Panc1 (cell line): ENCODE measurements at regions not wholly inside any gene's neighbourhood (a gene's known extent, or its start where the extent isn't known, plus 50 kb on each side); places are given as distances from the start of the nearest gene placed in this dataset.

Experiments
- ATAC-seq: fragments of 200-7000 bp; cut with Tn5 transposase; 2 replicates; pipeline ENCODE4 v1.9.1; 2020; ENCODE audit warnings: mild to moderate bottlenecking, moderate library complexity
- BruUV-seq: library from RNA; stranded (reverse); fragments of 400-500 nt; replicated peaks from 2 replicates; lab custom pipeline; 2021; lab: Mats Ljungman, UMichigan
- CTCF ChIA-PET: fragments of 300-600 bp; sonication (Branson Sonifier 250); formaldehyde crosslinking; loops from one replicate; lab custom pipeline; 2022; ENCODE audit warnings: antibody characterized with exemption; lab: Charles Lee
- POLR2A ChIA-PET: fragments of 300-600 bp; sonication (Branson Sonifier 250); formaldehyde crosslinking; loops from one replicate; lab custom pipeline; 2022; ENCODE audit warnings: antibody characterized with exemption; lab: Charles Lee
- DNase-seq: peaks from one replicate; pipeline ENCODE4 v3.0.0-alpha.2; 2010; ENCODE audit warnings: low read depth, low spot score
- H3K27ac ChIP-seq: 2 replicates; pipeline ENCODE4 v1.5.1; 2011; ENCODE audit warnings: mild to moderate bottlenecking, low read length, inconsistent platforms
- H3K27me3 ChIP-seq: fragments of 200-500 bp; sonication (Bioruptor generic); 2 replicates; pipeline ENCODE4 v1.6.0; 2014; ENCODE audit warnings: low read length, inconsistent platforms; ENCODE audit not compliant: control insufficient read depth, insufficient read depth
- H3K36me3 ChIP-seq: fragments of 200-500 bp; sonication (Bioruptor generic); 2 replicates; pipeline ENCODE4 v1.5.1; 2014; ENCODE audit warnings: inconsistent platforms, mild to moderate bottlenecking, low read length, moderate library complexity; ENCODE audit not compliant: control insufficient read depth, insufficient read depth
- H3K4me1 ChIP-seq: 2 replicates; pipeline ENCODE4 v1.5.1; 2011; ENCODE audit warnings: inconsistent platforms, mild to moderate bottlenecking, low read length, moderate library complexity; ENCODE audit not compliant: control insufficient read depth, insufficient read depth
- H3K4me3 ChIP-seq, 2 experiments: 2 replicates each; pipeline ENCODE4 v1.5.1; 2011 to 2012; ENCODE audit warnings: low read depth in 2 of 2, low read length in 2 of 2, mild to moderate bottlenecking in 2 of 2, inconsistent platforms in 1 of 2, moderate library complexity in 1 of 2
- H3K9me3 ChIP-seq: fragments of 200-500 bp; sonication (Bioruptor generic); 2 replicates; pipeline ENCODE4 v1.5.1; 2014; ENCODE audit warnings: low read depth, mild to moderate bottlenecking, inconsistent platforms, low read length, moderate library complexity; ENCODE audit not compliant: control insufficient read depth, insufficient read depth
- POLR2AphosphoS5 ChIP-seq: IDR thresholded peaks from 2 replicates; pipeline ENCODE4 v1.6.1; 2012; ENCODE audit warnings: mild to moderate bottlenecking, low read depth, low read length, moderate library complexity
- SIN3A ChIP-seq: IDR thresholded peaks from 2 replicates; pipeline ENCODE4 v1.6.1; 2012; ENCODE audit warnings: low read depth, mild to moderate bottlenecking, low read length, moderate library complexity, borderline replicate concordance; ENCODE audit not compliant: insufficient read depth
- TCF7L2 ChIP-seq: IDR thresholded peaks from 2 replicates; pipeline ENCODE4 v1.6.1; 2011; ENCODE audit warnings: mild to moderate bottlenecking, low read depth, low read length, inconsistent platforms
- in situ Hi-C: cut with HindIII; loops from 2 replicates; pipeline ENCODE4 v1.10.0; 2016; ENCODE audit warnings: low sequenced_read_pairs, low pct_unique_long_range_greater_than_20kb
- intact Hi-C: fragments of 100-400 bp; cut with micrococcal nuclease; formaldehyde crosslinking; loops from one replicate; pipeline ENCODE4 v1.10.0; 2022; ENCODE audit not compliant: unreplicated experiment
- TF ChIP-seq, protein P1 (sequence below), 2 experiments: IDR thresholded peaks; 2 replicates each; pipeline ENCODE4 v1.6.1; 2011 to 2012; ENCODE audit warnings: low read depth in 2 of 2, control low read depth in 1 of 2, low read length in 1 of 2, mild to moderate bottlenecking in 1 of 2, moderate library complexity in 1 of 2; ENCODE audit not compliant: insufficient read depth in 1 of 2
- TF ChIP-seq, protein P2 (sequence below): fragments of 450-650 bp; IDR thresholded peaks from 2 replicates; pipeline ENCODE4 v1.5.1; 2017; ENCODE audit warnings: mild to moderate bottlenecking

DNA sequence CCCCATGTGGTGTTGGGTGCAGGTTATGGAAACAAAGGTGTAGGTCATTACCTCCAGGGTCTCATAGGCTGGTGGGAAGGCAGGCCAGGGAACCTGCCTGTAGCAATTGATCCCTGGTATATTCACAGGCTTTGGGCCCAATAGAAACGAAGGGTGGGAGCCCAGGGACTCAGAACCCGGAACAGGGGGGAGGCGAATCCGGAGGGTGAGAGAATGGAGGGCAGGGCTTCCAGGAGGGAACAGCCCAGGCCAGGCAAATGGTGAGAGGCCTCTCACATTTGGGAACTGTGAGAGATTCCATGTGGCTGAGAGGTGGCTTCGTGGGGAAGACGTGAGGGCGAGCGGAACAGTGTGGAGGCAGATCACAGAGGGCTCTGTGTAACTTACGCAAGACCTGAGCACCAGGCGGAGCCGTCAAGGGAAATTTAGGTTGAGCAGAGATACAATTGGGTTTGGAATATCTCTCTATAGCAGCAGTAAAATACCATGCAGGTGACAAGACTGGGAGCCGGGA is 267.1 kb downstream of the ERMARD start:
- Histone ChIP-seq H3K4me3 (no peak overlapping the region), H3K9me3 (no peaks in the 10 kb centered on the region), H3K27ac (no peak overlapping the region), H3K27me3 (peaks cover 44% of the 10 kb centered on the region), H3K4me1 (no peaks in the 10 kb centered on the region), H3K36me3 (no peaks in the 10 kb centered on the region)
- intact Hi-C loops (no loop called here), in situ Hi-C loops (no loop called here)
- no TSS peak for BruUV-seq
- TF ChIP-seq SIN3A (no peak), POLR2AphosphoS5 (no peak), TCF7L2 (no peak)
- TF ChIP-seq, protein P1, sequence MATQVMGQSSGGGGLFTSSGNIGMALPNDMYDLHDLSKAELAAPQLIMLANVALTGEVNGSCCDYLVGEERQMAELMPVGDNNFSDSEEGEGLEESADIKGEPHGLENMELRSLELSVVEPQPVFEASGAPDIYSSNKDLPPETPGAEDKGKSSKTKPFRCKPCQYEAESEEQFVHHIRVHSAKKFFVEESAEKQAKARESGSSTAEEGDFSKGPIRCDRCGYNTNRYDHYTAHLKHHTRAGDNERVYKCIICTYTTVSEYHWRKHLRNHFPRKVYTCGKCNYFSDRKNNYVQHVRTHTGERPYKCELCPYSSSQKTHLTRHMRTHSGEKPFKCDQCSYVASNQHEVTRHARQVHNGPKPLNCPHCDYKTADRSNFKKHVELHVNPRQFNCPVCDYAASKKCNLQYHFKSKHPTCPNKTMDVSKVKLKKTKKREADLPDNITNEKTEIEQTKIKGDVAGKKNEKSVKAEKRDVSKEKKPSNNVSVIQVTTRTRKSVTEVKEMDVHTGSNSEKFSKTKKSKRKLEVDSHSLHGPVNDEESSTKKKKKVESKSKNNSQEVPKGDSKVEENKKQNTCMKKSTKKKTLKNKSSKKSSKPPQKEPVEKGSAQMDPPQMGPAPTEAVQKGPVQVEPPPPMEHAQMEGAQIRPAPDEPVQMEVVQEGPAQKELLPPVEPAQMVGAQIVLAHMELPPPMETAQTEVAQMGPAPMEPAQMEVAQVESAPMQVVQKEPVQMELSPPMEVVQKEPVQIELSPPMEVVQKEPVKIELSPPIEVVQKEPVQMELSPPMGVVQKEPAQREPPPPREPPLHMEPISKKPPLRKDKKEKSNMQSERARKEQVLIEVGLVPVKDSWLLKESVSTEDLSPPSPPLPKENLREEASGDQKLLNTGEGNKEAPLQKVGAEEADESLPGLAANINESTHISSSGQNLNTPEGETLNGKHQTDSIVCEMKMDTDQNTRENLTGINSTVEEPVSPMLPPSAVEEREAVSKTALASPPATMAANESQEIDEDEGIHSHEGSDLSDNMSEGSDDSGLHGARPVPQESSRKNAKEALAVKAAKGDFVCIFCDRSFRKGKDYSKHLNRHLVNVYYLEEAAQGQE (IDR thresholded peaks at IDR 0.05; ENCODE audit: insufficient read depth in 1 of 2, low read depth in 2 of 2, low read length in 1 of 2) = no peak
- TF ChIP-seq, protein P2, sequence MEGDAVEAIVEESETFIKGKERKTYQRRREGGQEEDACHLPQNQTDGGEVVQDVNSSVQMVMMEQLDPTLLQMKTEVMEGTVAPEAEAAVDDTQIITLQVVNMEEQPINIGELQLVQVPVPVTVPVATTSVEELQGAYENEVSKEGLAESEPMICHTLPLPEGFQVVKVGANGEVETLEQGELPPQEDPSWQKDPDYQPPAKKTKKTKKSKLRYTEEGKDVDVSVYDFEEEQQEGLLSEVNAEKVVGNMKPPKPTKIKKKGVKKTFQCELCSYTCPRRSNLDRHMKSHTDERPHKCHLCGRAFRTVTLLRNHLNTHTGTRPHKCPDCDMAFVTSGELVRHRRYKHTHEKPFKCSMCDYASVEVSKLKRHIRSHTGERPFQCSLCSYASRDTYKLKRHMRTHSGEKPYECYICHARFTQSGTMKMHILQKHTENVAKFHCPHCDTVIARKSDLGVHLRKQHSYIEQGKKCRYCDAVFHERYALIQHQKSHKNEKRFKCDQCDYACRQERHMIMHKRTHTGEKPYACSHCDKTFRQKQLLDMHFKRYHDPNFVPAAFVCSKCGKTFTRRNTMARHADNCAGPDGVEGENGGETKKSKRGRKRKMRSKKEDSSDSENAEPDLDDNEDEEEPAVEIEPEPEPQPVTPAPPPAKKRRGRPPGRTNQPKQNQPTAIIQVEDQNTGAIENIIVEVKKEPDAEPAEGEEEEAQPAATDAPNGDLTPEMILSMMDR = no peak
- ChIA-PET POLR2A (no interaction called here), CTCF (no interaction called here)
- DNase-seq (no peak), ATAC-seq (no peak)

- CTCF ChIA-PET = no interaction called here
These were observed 266.3 kb downstream of the ERMARD start for GRCh38 chr6:170017603-170018320.

More at GRCh38 chr6:170017603-170018320, 266.3 kb downstream of the ERMARD start:
- in situ Hi-C loops = no loop called here
- H3K4me1 ChIP-seq = no peaks in the 10 kb centered on the region
- BruUV-seq = no TSS peak
- no peaks in the 10 kb centered on the region for H3K9me3 ChIP-seq
- POLR2A ChIA-PET = no interaction called here
- TF ChIP-seq, protein P2 = no peak
- no peak for TF ChIP-seq TCF7L2
- TF ChIP-seq SIN3A = no peak
- no peak for TF ChIP-seq POLR2AphosphoS5
- TF ChIP-seq, protein P1 (IDR thresholded peaks at IDR 0.05; ENCODE audit: insufficient read depth in 1 of 2, low read depth in 2 of 2, low read length in 1 of 2) = no peak
- intact Hi-C loops = no loop called here
- peaks cover 51% of the 10 kb centered on the region for H3K27me3 ChIP-seq
- H3K27ac ChIP-seq = no peak overlapping the region
- no peak for ATAC-seq
- H3K36me3 ChIP-seq = no peaks in the 10 kb centered on the region
- H3K4me3 ChIP-seq = no peak overlapping the region
- DNase-seq = no peak
